ENCODE measurements at regions not wholly inside any gene's neighbourhood (a gene's known extent, or its start where the extent isn't known, plus 50 kb on each side); places are given as distances from the start of the nearest gene placed in this dataset.

GRCh38 chr14:21995332-21995731 is 321.7 kb upstream of the OR4E1 start:
- no peak for TF ChIP-seq EZH2phosphoT487 (IDR thresholded peaks at IDR 0.05; ENCODE audit: insufficient read depth, low read depth)
- TF ChIP-seq EZH2 (IDR thresholded peaks at IDR 0.05; ENCODE audit: insufficient read depth, poor library complexity, severe bottlenecking) = no peak

Measured in GM23248 (cell line).